ENCODE measurements at regions not wholly inside any gene's neighbourhood (a gene's known extent, or its start where the extent isn't known, plus 50 kb on each side); places are given as distances from the start of the nearest gene placed in this dataset.

DNA sequence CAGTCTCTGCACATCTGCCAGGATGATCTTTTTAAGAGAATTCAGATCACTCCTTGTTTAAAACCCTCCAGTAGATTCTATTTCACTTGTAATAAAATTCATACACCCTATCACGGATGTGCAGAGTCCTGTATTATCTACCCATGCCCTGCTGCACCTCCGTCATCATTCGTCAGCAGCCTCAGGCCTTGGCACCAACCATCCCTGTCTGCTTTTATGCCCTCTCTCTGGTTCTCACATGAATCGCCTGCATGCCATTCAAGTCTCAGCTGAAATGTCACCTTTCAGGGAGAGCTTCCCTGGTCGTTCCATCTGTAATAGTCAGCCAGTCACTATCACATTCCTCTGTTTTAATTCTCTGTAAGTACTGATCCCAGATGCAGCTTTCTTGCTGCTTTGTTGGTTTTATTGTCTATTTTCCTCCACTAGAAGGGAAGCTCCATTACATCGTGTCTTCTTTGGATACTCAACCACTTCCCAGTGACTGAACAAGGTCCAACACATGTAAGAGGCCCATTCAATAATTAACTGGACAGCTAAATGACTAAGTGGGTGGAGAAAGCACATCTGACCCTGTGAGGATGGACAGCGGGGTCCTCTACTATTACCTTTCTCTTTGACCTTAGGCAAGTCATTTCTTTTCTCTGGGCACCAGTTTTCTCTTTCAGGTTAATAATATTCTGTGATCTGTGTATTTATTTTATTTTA is 81.2 kb upstream of the GOT2 start:
- TF ChIP-seq CTCF (IDR thresholded peaks at IDR 0.05) = no peak
- no peak for TF ChIP-seq TCF7L2 (IDR thresholded peaks at IDR 0.05; ENCODE audit: low read depth, low read length)
- TF ChIP-seq POLR2AphosphoS5 (IDR thresholded peaks at IDR 0.05; ENCODE audit: low read depth, low read length) = no peak
- TF ChIP-seq, protein P1, sequence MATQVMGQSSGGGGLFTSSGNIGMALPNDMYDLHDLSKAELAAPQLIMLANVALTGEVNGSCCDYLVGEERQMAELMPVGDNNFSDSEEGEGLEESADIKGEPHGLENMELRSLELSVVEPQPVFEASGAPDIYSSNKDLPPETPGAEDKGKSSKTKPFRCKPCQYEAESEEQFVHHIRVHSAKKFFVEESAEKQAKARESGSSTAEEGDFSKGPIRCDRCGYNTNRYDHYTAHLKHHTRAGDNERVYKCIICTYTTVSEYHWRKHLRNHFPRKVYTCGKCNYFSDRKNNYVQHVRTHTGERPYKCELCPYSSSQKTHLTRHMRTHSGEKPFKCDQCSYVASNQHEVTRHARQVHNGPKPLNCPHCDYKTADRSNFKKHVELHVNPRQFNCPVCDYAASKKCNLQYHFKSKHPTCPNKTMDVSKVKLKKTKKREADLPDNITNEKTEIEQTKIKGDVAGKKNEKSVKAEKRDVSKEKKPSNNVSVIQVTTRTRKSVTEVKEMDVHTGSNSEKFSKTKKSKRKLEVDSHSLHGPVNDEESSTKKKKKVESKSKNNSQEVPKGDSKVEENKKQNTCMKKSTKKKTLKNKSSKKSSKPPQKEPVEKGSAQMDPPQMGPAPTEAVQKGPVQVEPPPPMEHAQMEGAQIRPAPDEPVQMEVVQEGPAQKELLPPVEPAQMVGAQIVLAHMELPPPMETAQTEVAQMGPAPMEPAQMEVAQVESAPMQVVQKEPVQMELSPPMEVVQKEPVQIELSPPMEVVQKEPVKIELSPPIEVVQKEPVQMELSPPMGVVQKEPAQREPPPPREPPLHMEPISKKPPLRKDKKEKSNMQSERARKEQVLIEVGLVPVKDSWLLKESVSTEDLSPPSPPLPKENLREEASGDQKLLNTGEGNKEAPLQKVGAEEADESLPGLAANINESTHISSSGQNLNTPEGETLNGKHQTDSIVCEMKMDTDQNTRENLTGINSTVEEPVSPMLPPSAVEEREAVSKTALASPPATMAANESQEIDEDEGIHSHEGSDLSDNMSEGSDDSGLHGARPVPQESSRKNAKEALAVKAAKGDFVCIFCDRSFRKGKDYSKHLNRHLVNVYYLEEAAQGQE (IDR thresholded peaks at IDR 0.05; ENCODE audit: insufficient read depth in 1 of 2, low read depth in 2 of 2, low read length in 1 of 2) = no peak
- TF ChIP-seq SIN3A (IDR thresholded peaks at IDR 0.05; ENCODE audit: borderline replicate concordance, insufficient read depth, low read depth, low read length) = no peak

Data from Panc1 (cell line).